H9 (cell line): ENCODE measurements at regions not wholly inside any gene's neighbourhood (a gene's known extent, or its start where the extent isn't known, plus 50 kb on each side); places are given as distances from the start of the nearest gene placed in this dataset.

Experiments used
- DNase-seq: peaks from one replicate; pipeline ENCODE4 v3.0.0-alpha.2; 2017
- H2AFZ ChIP-seq: one replicate; pipeline ENCODE4 v1.6.1; 2013; ENCODE audit warnings: mild to moderate bottlenecking, low read length, control low read depth, moderate library complexity
- H2AK5ac ChIP-seq: 2 replicates; pipeline ENCODE4 v1.6.1; 2013; ENCODE audit warnings: low read length, control low read depth, mixed read lengths; ENCODE audit not compliant: insufficient read length
- H2BK120ac ChIP-seq: one replicate; pipeline ENCODE4 v1.6.1; 2013; ENCODE audit warnings: low read depth, mild to moderate bottlenecking, low read length, control low read depth, inconsistent platforms; ENCODE audit not compliant: poor library complexity, severe bottlenecking
- H2BK12ac ChIP-seq: 2 replicates; pipeline ENCODE4 v1.6.1; 2013; ENCODE audit warnings: low read length, control low read depth, mixed read lengths, low read depth; ENCODE audit not compliant: insufficient read length
- H2BK15ac ChIP-seq: 2 replicates; pipeline ENCODE4 v1.6.1; 2013; ENCODE audit warnings: low read depth, low read length, control low read depth
- H2BK20ac ChIP-seq: one replicate; pipeline ENCODE4 v1.6.1; 2013; ENCODE audit warnings: low read depth, mild to moderate bottlenecking, low read length, control low read depth, inconsistent platforms; ENCODE audit not compliant: poor library complexity, severe bottlenecking
- H2BK5ac ChIP-seq: 2 replicates; pipeline ENCODE4 v1.6.1; 2013; ENCODE audit warnings: low read length, control low read depth, mixed read lengths; ENCODE audit not compliant: insufficient read length
- H3K14ac ChIP-seq: 2 replicates; pipeline ENCODE4 v1.6.1; 2013; ENCODE audit warnings: low read length, control low read depth; ENCODE audit not compliant: insufficient read depth
- H3K18ac ChIP-seq: 2 replicates; pipeline ENCODE4 v1.6.1; 2013; ENCODE audit warnings: low read depth, mild to moderate bottlenecking, mixed read lengths, low read length, control low read depth; ENCODE audit not compliant: insufficient read length
- H3K23ac ChIP-seq: 2 replicates; pipeline ENCODE4 v1.6.1; 2013; ENCODE audit warnings: low read length, control low read depth, mixed read lengths, low read depth; ENCODE audit not compliant: insufficient read length
- H3K23me2 ChIP-seq: 2 replicates; pipeline ENCODE4 v1.6.1; 2013; ENCODE audit warnings: low read depth, mild to moderate bottlenecking, mixed read lengths, low read length, control low read depth; ENCODE audit not compliant: insufficient read length, poor library complexity, severe bottlenecking
- H3K27ac ChIP-seq: 2 replicates; pipeline ENCODE4 v1.5.1; 2013; ENCODE audit warnings: low read length, control low read depth, mixed read lengths, low read depth; ENCODE audit not compliant: insufficient read length
- H3K27me3 ChIP-seq: 2 replicates; pipeline ENCODE4 v1.6.1; 2013; ENCODE audit warnings: low read length, control low read depth, inconsistent platforms; ENCODE audit not compliant: insufficient read depth
- H3K4ac ChIP-seq: 2 replicates; pipeline ENCODE4 v1.6.1; 2013; ENCODE audit warnings: low read depth, mild to moderate bottlenecking, control low read depth, inconsistent platforms, low read length, moderate library complexity
- H3K4me1 ChIP-seq: 2 replicates; pipeline ENCODE4 v1.6.1; 2013; ENCODE audit warnings: low read length, control low read depth, inconsistent platforms; ENCODE audit not compliant: insufficient read depth
- H3K4me2 ChIP-seq: 2 replicates; pipeline ENCODE4 v1.6.1; 2013; ENCODE audit warnings: low read length, control low read depth, mixed read lengths; ENCODE audit not compliant: insufficient read length, insufficient read depth
- H3K56ac ChIP-seq: 2 replicates; pipeline ENCODE4 v1.6.1; 2013; ENCODE audit warnings: low read depth, mild to moderate bottlenecking, mixed read lengths, low read length, control low read depth; ENCODE audit not compliant: insufficient read length
- H3K79me1 ChIP-seq: 2 replicates; pipeline ENCODE4 v1.6.1; 2013; ENCODE audit warnings: low read depth, mild to moderate bottlenecking, moderate library complexity, low read length, control low read depth, inconsistent platforms; ENCODE audit not compliant: insufficient read depth, poor library complexity, severe bottlenecking
- H3K79me2 ChIP-seq: 2 replicates; pipeline ENCODE4 v1.6.1; 2013; ENCODE audit warnings: low read length, control low read depth, inconsistent platforms; ENCODE audit not compliant: insufficient read depth
- H3K9ac ChIP-seq: 2 replicates; pipeline ENCODE4 v1.6.1; 2013; ENCODE audit warnings: low read length, control low read depth, mixed read lengths; ENCODE audit not compliant: insufficient read length; ENCODE audit errors: extremely low read depth
- H3K9me3 ChIP-seq: one replicate; pipeline ENCODE4 v1.6.1; 2013; ENCODE audit warnings: low read depth, low read length, inconsistent platforms; ENCODE audit not compliant: control insufficient read depth
- H3T11ph ChIP-seq: one replicate; pipeline ENCODE4 v1.6.1; 2013; ENCODE audit warnings: mild to moderate bottlenecking, low read length, control low read depth, inconsistent platforms
- H4K20me1 ChIP-seq: one replicate; pipeline ENCODE4 v1.6.1; 2013; ENCODE audit not compliant: control insufficient read depth, insufficient read length, insufficient read depth
- H4K5ac ChIP-seq: 2 replicates; pipeline ENCODE4 v1.6.1; 2013; ENCODE audit warnings: low read depth, mild to moderate bottlenecking, mixed read lengths, low read length, control low read depth; ENCODE audit not compliant: insufficient read length
- H4K8ac ChIP-seq: replicated peaks from 2 replicates; pipeline ENCODE4 v1.6.1; 2013; ENCODE audit warnings: low read length, control low read depth, mixed read lengths, low read depth; ENCODE audit not compliant: insufficient read length
- H4K91ac ChIP-seq: 2 replicates; pipeline ENCODE4 v1.6.1; 2013; ENCODE audit warnings: low read depth, mild to moderate bottlenecking, moderate library complexity, mixed read lengths, low read length, control low read depth; ENCODE audit not compliant: insufficient read length
- H3K27ac Mint-ChIP-seq, 3 experiments: 2 replicates in 2 of 3; 3 replicates in 1 of 3; pipeline ENCODE4 v1.8.0; 2020 to 2021; ENCODE audit warnings: mixed read lengths in 3 of 3, mild to moderate bottlenecking in 1 of 3, moderate library complexity in 1 of 3
- H3K27me3 Mint-ChIP-seq: 2 replicates; pipeline ENCODE4 v1.8.0; 2021; ENCODE audit warnings: low read depth, mild to moderate bottlenecking, moderate library complexity, mixed read lengths
- H3K36me3 Mint-ChIP-seq, 3 experiments: 2 replicates in 2 of 3; 3 replicates in 1 of 3; pipeline ENCODE4 v1.8.0; 2020 to 2021; ENCODE audit warnings: low read depth in 3 of 3, mixed read lengths in 3 of 3; ENCODE audit not compliant: insufficient read depth in 1 of 3
- H3K4me1 Mint-ChIP-seq, 2 experiments: 2 replicates each; pipeline ENCODE4 v1.8.0; 2020; ENCODE audit warnings: mixed read lengths in 2 of 2
- H3K4me3 Mint-ChIP-seq, 2 experiments: 2 replicates in 1 of 2; 3 replicates in 1 of 2; pipeline ENCODE4 v1.8.0; 2020 to 2021; ENCODE audit warnings: mild to moderate bottlenecking in 2 of 2, mixed read lengths in 2 of 2, moderate library complexity in 1 of 2
- H3K9me3 Mint-ChIP-seq, 2 experiments: 2 replicates in 1 of 2; 3 replicates in 1 of 2; pipeline ENCODE4 v1.8.0; 2020; ENCODE audit warnings: mild to moderate bottlenecking in 2 of 2, mixed read lengths in 2 of 2, moderate library complexity in 1 of 2
- CTCF ChIP-seq: fragments of 200-600 bp; sonication (generic); conservative IDR thresholded peaks from 3 replicates; pipeline ENCODE4 v1.8.0; 2021; ENCODE audit warnings: antibody characterized with exemption, mild to moderate bottlenecking
- WGBS: extraction: QIAGEN DNeasy Blood & Tissue Kit; methylation state at CpG from one replicate; pipeline ENCODE4 v1.1.7; 2013; ENCODE audit warnings: missing lambda C conversion rate, low lambda C conversion rate, mixed read lengths; ENCODE audit not compliant: insufficient read length; ENCODE audit errors: extremely low coverage; 5-methylcytosine and 5-hydroxymethylcytosine counted together

GRCh38 chr6:100262086-100262485 is 202.6 kb downstream of the SIM1 start:
- Histone ChIP-seq H3K4ac (no peak overlapping the region), H3K79me1 (no peaks in the 10 kb centered on the region), H2BK120ac (no peak overlapping the region), H4K5ac (no peak overlapping the region), H3K14ac (no peak overlapping the region), H2AK5ac (no peak overlapping the region), H4K20me1 (no peaks in the 10 kb centered on the region), H3K9ac (no peak overlapping the region), H3K4me1 (no peaks in the 10 kb centered on the region), H3K18ac (no peak overlapping the region), H3K27ac (no peak overlapping the region), H2AFZ (no peak overlapping the region), H3K23ac (no peak overlapping the region), H2BK5ac (no peak overlapping the region), H3K56ac (no peak overlapping the region), H3K27me3 (no peaks in the 10 kb centered on the region), H3K23me2 (no peaks in the 10 kb centered on the region), H2BK15ac (no peak overlapping the region), H3K4me2 (no peak overlapping the region), H3T11ph (no peak overlapping the region), H3K79me2 (no peaks in the 10 kb centered on the region), H2BK20ac (no peak overlapping the region), H3K9me3 (no peaks in the 10 kb centered on the region), H2BK12ac (no peak overlapping the region), H4K91ac (no peak overlapping the region), H4K8ac (no peak overlapping the region)
- Mint-ChIP-seq H3K4me3 (no peak overlapping the region), H3K36me3 (no peaks in the 10 kb centered on the region), H3K27me3 (no peaks in the 10 kb centered on the region; the same call in 1 of the 2 replicates), H3K9me3 (no peaks in the 10 kb centered on the region), H3K4me1 (peaks cover 8 to 9% of the 10 kb centered on the region in 2 experiments), H3K27ac (no peak overlapping the region)
- no peak for TF ChIP-seq CTCF
- no peak for DNase-seq
- no CpG with 5 or more reads among the region's 4 CpGs for WGBS
